ENCODE measurements at regions not wholly inside any gene's neighbourhood (a gene's known extent, or its start where the extent isn't known, plus 50 kb on each side); places are given as distances from the start of the nearest gene placed in this dataset.

DNA sequence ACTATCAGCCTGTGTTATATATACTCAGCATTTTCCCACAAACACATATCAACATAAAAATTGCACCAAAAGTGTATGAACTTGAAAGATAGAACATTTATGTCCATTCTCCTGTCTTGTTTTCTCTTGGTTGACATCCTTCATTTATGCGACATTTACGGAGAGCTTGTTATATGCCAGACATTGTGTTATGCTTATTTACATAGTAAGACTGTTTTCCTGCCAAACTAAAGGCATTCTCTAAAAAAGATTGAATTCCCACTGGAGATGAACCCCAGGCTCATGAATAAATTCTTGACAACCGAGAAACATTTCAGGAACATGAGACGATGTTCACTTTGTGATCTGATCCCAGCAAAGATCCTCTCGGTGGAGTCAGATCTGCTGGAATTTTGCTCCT is 131.0 kb downstream of the RAP2A start:
- DNase-seq, result no peak

- no peak for DNase-seq
These were observed 131.9 kb downstream of the RAP2A start for GRCh38 chr13:97565906-97566305.

DNA sequence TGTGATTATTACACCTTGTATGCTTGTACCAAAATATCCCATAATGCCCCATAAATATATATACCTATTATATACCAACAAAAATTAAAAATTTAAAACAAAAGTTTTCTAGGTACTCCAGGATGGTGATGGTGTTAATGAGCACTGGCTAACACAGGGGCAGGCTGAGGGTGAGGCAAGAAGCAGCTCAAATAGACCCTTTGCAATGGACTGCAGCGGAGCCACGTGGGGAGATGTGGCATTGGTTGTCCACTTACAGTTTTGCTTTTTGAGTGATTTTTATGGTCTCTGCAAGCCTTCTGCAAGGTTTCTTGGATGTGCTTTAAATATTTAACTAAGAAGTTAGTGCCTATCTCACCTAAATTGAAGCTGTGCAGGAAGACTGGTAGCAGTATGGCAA is 132.9 kb downstream of the RAP2A start:
- no peak for DNase-seq

DNA sequence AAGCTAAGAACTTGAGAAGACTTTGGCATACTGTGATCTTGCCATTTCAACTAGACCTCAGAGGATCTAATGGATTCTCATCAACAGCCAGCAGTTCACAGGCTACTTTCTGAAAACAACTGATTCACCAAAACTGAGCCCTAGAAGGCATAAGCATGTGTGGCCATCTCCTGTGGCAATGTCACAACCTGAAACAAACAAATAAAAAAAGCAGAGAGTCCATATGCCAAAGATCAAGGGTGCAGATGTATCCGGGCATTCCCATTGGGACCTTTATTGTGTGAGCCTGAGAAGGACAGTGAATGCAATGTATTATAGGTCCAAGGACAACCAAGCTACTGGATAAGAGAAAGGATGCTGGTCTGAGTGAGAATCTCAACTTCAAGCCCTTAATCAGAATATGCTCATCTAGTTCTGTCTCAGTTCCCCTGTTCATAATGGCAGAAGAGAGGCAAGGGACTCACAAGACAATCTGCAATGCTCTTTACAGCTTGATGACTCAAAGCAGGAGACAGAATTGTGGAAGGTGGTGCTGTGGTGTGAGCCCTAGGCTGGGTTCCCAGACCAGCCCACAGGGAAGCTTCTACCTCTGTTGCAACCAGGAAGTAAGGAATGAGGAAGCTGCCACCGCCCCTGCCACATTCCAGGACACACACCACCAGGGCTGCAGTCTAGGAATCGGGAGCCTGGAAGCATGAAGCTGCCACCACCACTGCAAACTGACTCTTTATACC is 133.7 kb downstream of the RAP2A start:
- no peak for DNase-seq

DNA sequence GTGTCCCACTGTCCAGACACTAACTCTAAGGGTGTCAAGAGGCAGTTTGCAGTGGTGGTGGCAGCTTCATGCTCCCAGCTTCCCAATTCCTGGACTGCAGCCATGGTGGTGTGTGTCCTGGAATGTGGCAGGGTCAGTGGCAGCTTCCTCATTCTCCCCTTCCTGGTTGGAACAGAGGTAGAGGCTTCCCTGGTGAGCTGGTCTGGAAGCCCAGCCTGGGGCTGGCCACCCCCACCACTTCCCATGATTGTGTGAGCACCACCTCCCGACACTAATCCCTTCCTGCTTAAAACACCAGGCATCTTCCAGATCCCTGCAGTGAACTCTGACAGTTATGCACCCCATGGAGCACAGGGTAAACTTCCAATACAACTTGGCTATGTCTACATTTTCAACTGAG is 134.9 kb downstream of the RAP2A start:
- no peak for DNase-seq

DNA sequence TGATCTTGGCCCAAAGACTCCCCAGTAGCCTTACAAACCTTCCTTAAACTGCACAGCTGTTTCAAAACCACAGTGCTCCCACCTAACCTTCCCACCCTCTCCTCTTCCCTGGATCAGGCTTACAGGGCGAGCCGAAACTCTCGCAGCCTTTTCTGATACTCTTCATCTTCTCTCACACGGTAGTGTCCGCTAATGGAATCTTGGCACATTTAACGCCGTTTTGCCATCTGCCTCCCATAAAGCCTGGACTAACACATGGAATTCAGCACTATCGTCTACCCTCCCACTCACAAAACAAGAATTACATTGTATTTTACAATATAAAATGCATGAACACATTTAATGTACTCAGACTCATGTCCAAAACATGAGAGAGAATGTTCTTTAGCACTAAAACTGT is 135.9 kb downstream of the RAP2A start:
- DNase-seq, result no peak

DNA sequence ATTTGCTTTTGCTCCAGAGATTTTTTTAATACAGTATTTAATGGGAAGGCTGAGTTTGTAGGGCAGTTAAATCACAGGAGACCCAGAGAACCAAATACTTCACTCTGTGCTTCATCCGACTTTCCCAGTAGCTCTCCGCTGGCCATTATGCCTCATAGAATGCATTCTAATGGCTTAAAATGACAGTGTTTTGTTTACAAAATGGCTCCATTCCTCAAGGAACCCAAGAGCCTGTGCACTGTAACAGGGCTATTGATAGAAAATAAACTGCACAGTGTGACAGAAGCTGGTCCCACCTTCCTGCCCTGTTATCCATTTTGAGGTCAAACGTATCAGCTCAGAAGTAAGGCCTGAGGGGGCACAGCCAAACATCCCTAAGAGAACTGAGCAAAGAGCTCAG is 136.5 kb downstream of the RAP2A start:
- no peak for DNase-seq

DNA sequence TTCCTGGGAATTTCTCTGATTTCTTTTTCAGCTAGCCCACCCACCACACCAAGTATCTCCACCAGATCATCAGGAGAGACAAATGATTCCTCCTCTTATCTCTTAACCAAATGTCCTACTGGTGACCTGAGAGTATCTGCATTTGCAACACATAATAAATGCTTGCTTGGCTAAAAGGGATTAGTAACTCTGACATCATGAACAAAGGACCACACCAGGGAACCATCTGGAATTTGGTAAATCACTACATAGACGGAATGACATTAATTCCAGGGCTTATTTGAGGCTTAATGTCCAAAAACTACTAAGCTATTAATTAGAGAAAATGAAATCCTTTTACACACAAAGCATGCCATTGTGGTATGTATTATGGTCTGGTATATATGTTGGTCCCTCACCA is 139.0 kb downstream of the RAP2A start:
- no peak for DNase-seq

- no peak for DNase-seq
These were observed 141.0 kb downstream of the RAP2A start for GRCh38 chr13:97574926-97575325.

GRCh38 chr13:97577026-97577425 is 143.1 kb downstream of the RAP2A start:
- DNase-seq, result no peak

DNA sequence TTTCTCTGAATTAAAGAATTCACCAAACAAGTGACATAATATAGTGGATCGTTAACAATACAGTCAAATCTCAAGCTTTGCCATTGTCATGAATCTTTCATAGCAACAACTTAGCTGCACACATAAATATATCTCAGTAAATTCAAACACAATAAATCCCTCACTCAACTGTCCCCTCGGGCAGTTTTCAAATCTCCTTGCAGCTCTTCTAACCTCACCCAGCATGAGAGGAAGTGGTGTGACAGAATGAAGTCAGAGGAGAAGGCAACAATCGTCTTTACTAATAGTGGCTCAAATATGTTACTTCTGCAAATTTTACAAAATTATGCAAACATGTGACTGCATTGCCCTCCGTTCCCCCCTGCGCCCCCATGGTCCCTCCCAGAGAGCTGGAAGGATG is 148.2 kb downstream of the RAP2A start:
- DNase-seq, result peak; percentile 22

DNA sequence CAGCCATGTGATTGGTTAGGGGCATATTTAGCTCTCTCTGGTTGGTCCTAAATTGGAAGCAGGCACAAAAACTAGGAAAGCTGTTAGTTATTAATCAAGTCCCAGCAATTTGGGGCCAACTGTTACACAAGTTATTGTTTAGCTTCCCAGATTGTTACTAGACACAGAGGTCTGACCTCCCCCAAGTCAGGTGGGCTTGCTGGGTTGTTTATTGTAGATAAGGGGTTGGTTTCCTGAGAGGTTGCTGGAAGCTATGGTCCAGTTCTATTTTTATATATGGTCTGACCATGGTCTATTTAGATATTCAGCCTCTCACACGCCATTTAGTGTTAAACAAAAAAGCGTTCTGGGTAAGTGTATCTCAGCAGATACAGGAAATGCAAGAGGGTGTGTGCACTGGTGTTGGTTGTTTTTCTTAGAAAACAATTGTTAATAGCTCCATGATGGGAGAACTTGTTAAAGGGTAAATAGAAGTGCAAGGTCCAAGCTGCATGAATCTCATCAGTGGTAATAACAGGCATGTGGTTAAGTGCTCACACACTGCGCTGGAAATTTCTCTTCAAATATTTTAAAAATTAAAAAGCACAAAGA is 150.0 kb downstream of the RAP2A start:
- no peak for DNase-seq

GRCh38 chr13:97586941-97587340 is 153.0 kb downstream of the RAP2A start:
- DNase-seq, result no peak

- no peak for DNase-seq
These were observed 155.0 kb downstream of the RAP2A start for GRCh38 chr13:97588993-97589392.

DNA sequence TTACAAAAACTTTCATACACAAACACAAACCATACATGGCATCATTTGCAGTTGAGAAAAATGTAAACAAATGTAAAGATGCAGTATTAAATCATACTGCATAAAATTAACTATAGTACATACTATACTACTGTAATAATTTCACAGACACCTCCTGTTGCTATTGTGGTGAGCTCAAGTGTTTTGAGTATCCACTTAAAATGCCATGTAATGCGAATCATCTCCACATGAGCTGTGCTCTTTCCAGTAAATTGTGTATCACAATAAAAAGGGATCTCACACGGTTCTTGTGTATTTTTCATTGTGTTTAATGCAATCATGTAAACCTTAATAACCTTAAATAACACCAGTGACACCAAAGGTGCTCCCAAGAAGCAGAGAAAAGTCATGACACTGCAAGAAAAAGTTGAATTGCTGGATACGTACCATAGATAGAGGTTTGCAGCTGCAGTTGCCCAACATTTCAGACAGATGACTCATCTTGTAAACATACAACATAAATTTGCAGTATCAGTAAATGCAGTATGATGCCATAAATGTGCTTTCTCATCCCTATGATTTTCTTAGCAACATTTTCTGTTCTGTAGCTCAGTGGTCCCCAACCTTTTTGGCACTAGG is 166.6 kb downstream of the RAP2A start:
- no peak for DNase-seq

DNA sequence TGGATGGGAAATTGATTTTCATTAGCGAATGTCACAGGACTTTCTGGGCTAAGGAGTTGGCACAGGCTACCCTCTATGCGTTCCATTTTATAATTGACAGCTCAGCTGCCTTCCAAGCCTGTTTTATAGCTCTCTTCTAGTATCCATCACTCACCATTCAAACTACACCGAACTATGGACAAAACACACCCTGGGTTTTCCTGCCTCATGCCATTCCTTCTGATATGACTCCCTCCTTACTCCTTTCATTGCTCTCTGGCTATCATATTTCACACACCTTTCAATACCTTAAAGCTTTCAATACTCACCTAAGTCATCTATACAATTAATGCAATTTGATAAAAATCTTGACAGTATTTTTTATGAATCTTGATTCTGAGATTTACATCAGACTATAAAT is 181.3 kb downstream of the RAP2A start:
- DNase-seq, result no peak

DNA sequence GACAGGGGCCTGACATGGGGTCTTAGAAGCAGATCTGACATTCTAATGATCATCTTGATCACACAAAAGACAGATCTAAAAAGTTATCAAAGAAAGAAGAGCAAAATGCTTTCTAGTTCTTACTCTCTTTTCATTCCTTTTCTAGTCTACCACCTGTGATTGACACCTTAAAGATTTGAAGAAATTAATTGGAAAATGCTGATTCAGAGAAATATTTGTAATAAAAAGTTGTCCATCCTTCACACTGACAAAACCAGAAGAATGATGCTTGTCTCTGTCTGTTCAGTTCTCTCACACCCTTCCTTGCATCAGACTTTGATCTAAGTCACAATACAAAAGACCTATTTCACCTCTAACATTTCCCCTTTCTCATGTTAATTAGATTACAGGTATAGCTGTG is 182.4 kb downstream of the RAP2A start:
- DNase-seq, result no peak

DNA sequence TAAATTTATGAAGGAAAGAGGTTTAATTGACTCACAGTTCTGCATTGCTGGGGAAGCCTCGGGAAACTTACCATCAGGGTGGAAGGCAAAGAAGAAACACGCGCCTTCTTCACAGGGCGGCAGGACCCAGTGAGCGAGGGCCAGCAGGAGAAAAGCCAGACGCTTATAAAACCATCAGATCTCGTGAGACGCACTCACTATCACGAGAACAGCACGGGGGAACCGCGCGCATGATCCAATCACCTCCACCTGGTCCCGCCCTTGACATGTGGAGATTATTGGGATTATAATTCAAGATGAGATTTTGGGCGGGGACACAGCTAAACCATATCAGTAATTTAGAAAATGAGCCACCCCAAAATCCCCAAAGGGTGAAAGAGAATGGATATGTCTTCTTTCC is 187.1 kb downstream of the RAP2A start:
- DNase-seq, result no peak

DNA sequence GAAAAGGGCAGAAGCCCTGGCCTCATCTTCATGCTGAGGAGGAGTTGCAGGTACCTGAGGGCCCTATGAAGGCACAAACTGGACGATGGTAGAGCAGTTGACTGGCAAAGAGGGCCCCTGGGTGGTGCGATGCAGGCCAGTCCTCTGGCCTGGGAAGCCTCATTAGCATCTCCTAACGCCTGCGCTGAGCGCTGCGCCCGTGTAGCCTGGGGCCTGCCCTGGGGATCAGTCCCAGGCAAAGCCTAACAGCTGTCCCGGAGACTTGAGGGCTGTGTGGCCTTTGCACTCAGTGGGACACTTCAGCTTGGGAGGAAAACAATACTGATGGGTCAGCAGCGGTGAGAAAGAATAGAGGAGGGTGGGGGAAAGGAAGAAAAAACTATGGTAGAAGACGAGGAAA is 187.7 kb downstream of the RAP2A start:
- DNase-seq, result no peak

- no peak for DNase-seq
These were observed 193.6 kb downstream of the RAP2A start for GRCh38 chr13:97627566-97627965.

DNA sequence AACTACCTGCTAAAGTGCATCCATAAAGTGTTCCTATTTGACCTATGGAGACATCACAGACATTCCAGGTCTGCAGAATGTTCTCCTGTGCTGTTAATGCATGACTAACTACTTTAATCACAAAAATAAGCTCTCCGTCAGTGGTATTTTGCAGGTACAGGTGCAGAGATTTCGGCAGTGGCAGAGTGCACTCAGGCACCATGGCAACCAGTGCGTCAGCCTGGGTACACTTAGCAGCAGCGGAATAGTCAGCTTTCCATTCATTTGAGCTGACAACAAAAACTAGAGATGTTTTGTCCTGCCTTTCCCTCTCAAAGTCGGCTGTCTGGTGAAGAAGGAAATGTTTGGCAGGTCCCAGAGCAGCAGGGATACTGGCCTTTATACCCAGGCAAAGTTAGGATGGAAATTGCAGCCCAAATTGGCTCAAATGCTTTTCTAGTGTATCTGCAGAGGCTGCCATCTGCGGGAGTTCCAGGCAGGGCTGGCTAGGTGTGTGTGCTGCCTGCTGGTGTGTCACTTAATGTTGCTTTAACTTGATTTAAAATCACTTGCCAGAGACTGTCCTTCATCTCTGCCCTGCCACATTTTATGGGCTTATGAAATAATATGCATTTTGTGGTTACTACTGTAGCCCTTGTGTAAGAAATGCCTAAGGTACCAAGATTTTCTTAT is 195.8 kb downstream of the RAP2A start:
- no peak for DNase-seq

GRCh38 chr13:97630725-97631124 is 196.8 kb downstream of the RAP2A start:
- DNase-seq, result no peak

- peak; percentile 42 for DNase-seq
These were observed 197.2 kb downstream of the RAP2A start for GRCh38 chr13:97631158-97631557.

DNA sequence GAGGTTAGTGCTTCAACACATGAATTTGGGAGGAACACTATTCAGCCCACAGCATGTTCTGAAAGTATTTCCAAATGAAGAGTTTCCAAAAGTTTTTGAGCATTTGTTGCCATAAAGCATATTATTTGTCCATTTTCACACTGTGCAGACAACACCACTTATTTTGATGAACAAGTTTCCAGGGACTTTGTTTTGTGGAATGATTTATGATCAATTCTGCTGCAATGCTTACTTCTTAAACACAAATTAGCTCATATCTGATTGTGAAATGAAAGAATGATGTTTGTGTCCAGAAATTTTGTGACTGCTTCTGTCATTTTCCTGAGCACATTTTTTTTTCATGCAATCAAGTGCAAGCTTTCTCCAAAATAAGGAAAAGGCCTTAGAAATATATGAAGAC is 205.3 kb downstream of the RAP2A start:
- DNase-seq, result no peak
